Activated T-cell treated with anti-CD3 and anti-CD28 coated beads, Interleukin-2, amount 50 U/mL, for 4 hours (primary cell): ENCODE measurements at regions not wholly inside any gene's neighbourhood (a gene's known extent, or its start where the extent isn't known, plus 50 kb on each side); places are given as distances from the start of the nearest gene placed in this dataset.
"Not testable (repeated sequence)": the region's sequence is repeated elsewhere in the genome, so short reads cannot be mapped to it uniquely, and the experiment has no call there.

Experiments used
- ATAC-seq, 2 donors: fragments of 200-7000 bp; cut with Tn5 transposase; one replicate each; pipeline ENCODE4 v1.10.0; 2021
- DNase-seq: peaks from one replicate; pipeline ENCODE4 v3.0.0-alpha.2; 2020
- H3K27me3 Mint-ChIP-seq: one replicate; pipeline ENCODE4 v1.8.0; 2021; ENCODE audit warnings: low read depth, mixed read lengths
- H3K36me3 Mint-ChIP-seq: one replicate; pipeline ENCODE4 v1.8.0; 2022; ENCODE audit warnings: mixed read lengths; ENCODE audit not compliant: insufficient read depth
- H3K4me1 Mint-ChIP-seq: one replicate; pipeline ENCODE4 v1.8.0; 2021; ENCODE audit warnings: low read depth, mixed read lengths
- H3K4me3 Mint-ChIP-seq: one replicate; pipeline ENCODE4 v1.8.0; 2021; ENCODE audit warnings: mild to moderate bottlenecking, moderate library complexity, mixed read lengths
- H3K9me3 Mint-ChIP-seq: one replicate; pipeline ENCODE4 v1.8.0; 2021; ENCODE audit warnings: mixed read lengths

DNA sequence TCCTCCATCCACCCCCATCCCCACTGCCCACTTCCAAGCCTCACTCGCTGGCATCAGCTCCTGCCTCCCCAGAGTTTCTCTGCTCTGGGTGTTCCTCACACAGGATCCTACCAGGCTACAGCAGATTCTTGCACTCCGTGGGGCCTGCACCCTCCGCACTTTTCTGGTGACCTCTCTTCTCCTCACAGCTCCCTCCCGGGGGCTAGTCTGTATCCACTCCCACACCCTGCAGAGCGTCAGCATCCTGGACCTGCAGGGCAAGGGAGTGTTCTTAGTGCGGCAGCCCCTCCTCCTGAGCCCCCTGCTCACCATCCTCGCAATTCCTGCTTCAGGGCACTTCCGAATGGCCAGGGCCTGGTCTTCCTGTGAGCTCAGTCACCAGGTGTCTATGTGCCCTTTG is 224.2 kb downstream of the DLL1 start:
- Mint-ChIP-seq H3K4me1 (no peaks in the 10 kb centered on the region), H3K4me3 (no peak overlapping the region), H3K9me3 (peaks cover 5% of the 10 kb centered on the region), H3K27me3 (peaks cover 6% of the 10 kb centered on the region), H3K36me3 (no peaks in the 10 kb centered on the region)
- DNase-seq = no peak
- ATAC-seq = no peak

- Mint-ChIP-seq H3K9me3 (no peaks in the 10 kb centered on the region), H3K36me3 (no peaks in the 10 kb centered on the region), H3K4me1 (no peaks in the 10 kb centered on the region), H3K4me3 (no peak overlapping the region), H3K27me3 (peaks cover 4% of the 10 kb centered on the region)
- ATAC-seq (no peak), DNase-seq (no peak)
These were observed 226.9 kb downstream of the DLL1 start for GRCh38 chr6:170063851-170064602.

DNA sequence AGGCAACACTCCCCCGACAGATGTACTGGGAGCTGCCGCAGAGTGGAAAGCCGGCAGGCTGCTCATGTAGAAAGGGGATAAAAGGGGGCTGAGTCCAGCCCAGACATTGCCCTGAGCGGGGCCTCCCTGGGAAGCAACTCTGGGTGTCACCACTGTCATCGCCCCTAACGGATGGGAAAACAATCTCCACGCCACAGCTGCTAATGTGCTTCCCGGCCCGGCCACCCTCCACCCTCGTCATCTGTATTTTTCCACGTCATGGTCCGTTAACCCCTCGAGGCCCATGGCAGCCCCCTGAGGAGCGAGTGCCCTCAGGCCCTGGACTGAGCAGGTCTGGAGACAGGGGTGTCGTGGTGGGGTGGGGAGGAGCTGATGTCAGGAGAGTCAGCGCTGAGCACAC is 227.4 kb downstream of the DLL1 start:
- ATAC-seq = no peak
- H3K27me3 Mint-ChIP-seq = peaks cover 4% of the 10 kb centered on the region
- H3K9me3 Mint-ChIP-seq = no peaks in the 10 kb centered on the region
- no peak for DNase-seq
- no peak overlapping the region for H3K4me3 Mint-ChIP-seq
- no peaks in the 10 kb centered on the region for H3K4me1 Mint-ChIP-seq
- no peaks in the 10 kb centered on the region for H3K36me3 Mint-ChIP-seq

DNA sequence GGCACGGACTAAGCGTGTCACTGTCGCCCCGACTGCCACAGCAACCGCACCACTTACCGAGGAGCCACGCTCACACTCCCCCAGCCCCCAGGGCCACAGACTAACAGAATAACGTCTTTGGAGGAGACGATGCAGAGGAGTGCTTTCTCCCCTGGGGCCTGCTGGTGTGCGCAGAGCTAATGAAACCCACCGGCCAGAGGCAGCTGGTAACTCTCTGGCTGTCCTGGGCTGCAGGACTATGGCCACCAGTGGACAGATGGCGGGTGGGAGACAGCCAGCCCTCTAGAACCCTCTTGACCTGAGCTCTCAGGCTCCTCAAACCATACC is 228.0 kb downstream of the DLL1 start:
- ATAC-seq = no peak
- DNase-seq = no peak
- Mint-ChIP-seq H3K36me3 (no peaks in the 10 kb centered on the region), H3K4me3 (no peak overlapping the region), H3K9me3 (no peaks in the 10 kb centered on the region), H3K27me3 (peaks cover 4% of the 10 kb centered on the region), H3K4me1 (no peaks in the 10 kb centered on the region)

- DNase-seq = no peak
- no peak for ATAC-seq
- Mint-ChIP-seq H3K27me3 (peaks cover 3% of the 10 kb centered on the region), H3K9me3 (no peaks in the 10 kb centered on the region), H3K4me1 (no peaks in the 10 kb centered on the region), H3K36me3 (no peaks in the 10 kb centered on the region), H3K4me3 (no peak overlapping the region)
These were observed 228.5 kb downstream of the DLL1 start for GRCh38 chr6:170062209-170062914.

- DNase-seq = no peak
- Mint-ChIP-seq H3K36me3 (no peaks in the 10 kb centered on the region), H3K4me1 (no peaks in the 10 kb centered on the region), H3K4me3 (no peak overlapping the region), H3K27me3 (peaks cover under 1% of the 10 kb centered on the region), H3K9me3 (no peaks in the 10 kb centered on the region)
- ATAC-seq = no peak
These were observed 231.9 kb downstream of the DLL1 start for GRCh38 chr6:170058878-170059485.

GRCh38 chr6:170057961-170058877 is 232.7 kb downstream of the DLL1 start:
- DNase-seq = no peak
- H3K4me1 Mint-ChIP-seq = no peaks in the 10 kb centered on the region

DNA sequence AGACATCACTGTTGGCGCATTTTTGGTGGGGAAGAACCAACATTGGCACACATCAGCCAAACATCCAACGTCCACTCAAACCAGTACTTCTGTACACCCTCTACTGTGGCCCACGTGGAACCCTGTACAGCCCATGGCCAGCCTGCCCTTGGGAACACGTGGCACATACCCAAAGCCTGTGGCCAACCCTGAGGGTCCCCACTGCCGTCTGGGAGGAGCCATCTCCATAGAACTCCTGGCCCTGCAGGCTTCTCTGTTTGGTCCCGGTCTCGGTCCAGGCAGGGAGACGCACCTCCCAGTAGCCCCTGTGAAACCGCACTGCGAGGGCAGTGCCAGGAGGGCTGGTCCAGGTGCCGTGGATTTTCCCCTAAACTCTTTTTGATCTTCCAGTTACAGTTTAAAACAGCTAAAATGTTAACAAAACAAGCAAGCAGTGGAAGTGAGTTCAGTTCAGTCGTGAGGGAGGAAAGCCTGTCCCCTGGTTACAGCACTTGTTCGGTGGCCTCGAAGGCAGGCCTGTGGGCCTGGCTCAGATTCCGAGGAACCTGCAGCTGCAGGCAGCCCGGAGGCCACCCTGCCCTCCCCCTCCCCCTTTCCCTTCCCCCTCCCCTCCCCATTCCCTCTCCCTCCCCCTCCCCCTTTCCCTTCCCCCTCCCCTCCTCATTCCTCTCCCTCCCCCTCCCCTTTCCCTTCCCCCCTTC is 233.7 kb downstream of the DLL1 start:
- H3K9me3 Mint-ChIP-seq = no peaks in the 10 kb centered on the region
- no peaks in the 10 kb centered on the region for H3K36me3 Mint-ChIP-seq
- H3K4me1 Mint-ChIP-seq = no peaks in the 10 kb centered on the region
- no peak overlapping the region for H3K4me3 Mint-ChIP-seq
- ATAC-seq (no peak), DNase-seq (no peak)
- no peaks in the 10 kb centered on the region for H3K27me3 Mint-ChIP-seq

More at GRCh38 chr6:170057961-170058877, 232.7 kb downstream of the DLL1 start:
- no peak overlapping the region for H3K4me3 Mint-ChIP-seq
- no peak for ATAC-seq
- no peaks in the 10 kb centered on the region for H3K36me3 Mint-ChIP-seq
- no peaks in the 10 kb centered on the region for H3K27me3 Mint-ChIP-seq
- no peaks in the 10 kb centered on the region for H3K9me3 Mint-ChIP-seq

GRCh38 chr6:170056278-170056711 is 234.6 kb downstream of the DLL1 start:
- H3K27me3 Mint-ChIP-seq = no peaks in the 10 kb centered on the region
- no peaks in the 10 kb centered on the region for H3K36me3 Mint-ChIP-seq
- DNase-seq (no peak), ATAC-seq (no peak)
- no peak overlapping the region for H3K4me3 Mint-ChIP-seq
- H3K4me1 Mint-ChIP-seq = no peaks in the 10 kb centered on the region
- no peaks in the 10 kb centered on the region for H3K9me3 Mint-ChIP-seq

GRCh38 chr6:170055797-170056196 is 235.1 kb downstream of the DLL1 start:
- H3K36me3 Mint-ChIP-seq, H3K27me3 Mint-ChIP-seq, H3K4me1 Mint-ChIP-seq, H3K9me3 Mint-ChIP-seq, DNase-seq, H3K4me3 Mint-ChIP-seq, ATAC-seq: not testable (repeated sequence)

GRCh38 chr6:170053966-170054661 is 236.8 kb downstream of the DLL1 start:
- H3K9me3 Mint-ChIP-seq = no peaks in the 10 kb centered on the region
- H3K36me3 Mint-ChIP-seq = no peaks in the 10 kb centered on the region
- H3K4me1 Mint-ChIP-seq = no peaks in the 10 kb centered on the region
- DNase-seq (no peak), ATAC-seq (no peak)
- H3K27me3 Mint-ChIP-seq = no peaks in the 10 kb centered on the region
- no peak overlapping the region for H3K4me3 Mint-ChIP-seq

GRCh38 chr6:170052991-170053821 is 237.7 kb downstream of the DLL1 start:
- no peaks in the 10 kb centered on the region for H3K4me1 Mint-ChIP-seq
- ATAC-seq (no peak), DNase-seq (no peak)
- H3K4me3 Mint-ChIP-seq = no peak overlapping the region
- H3K9me3 Mint-ChIP-seq = no peaks in the 10 kb centered on the region
- H3K36me3 Mint-ChIP-seq = no peaks in the 10 kb centered on the region
- no peaks in the 10 kb centered on the region for H3K27me3 Mint-ChIP-seq
